BE2C (cell line): ENCODE measurements at regions not wholly inside any gene's neighbourhood (a gene's known extent, or its start where the extent isn't known, plus 50 kb on each side); places are given as distances from the start of the nearest gene placed in this dataset.

ENCODE experiments used
- DNase-seq: peaks from one replicate; pipeline ENCODE4 v3.0.0-alpha.2; 2020
- H3K27me3 ChIP-seq: fragments of 250-450 bp; sonication (Bioruptor Pico); 2 replicates; pipeline ENCODE4 v1.5.1; 2020; ENCODE audit warnings: mild to moderate bottlenecking
- H3K36me3 ChIP-seq: fragments of 250-450 bp; sonication (Bioruptor Pico); 2 replicates; pipeline ENCODE4 v1.5.1; 2020; ENCODE audit warnings: mild to moderate bottlenecking
- H3K4me1 ChIP-seq: fragments of 250-450 bp; sonication (Bioruptor Pico); 2 replicates; pipeline ENCODE4 v1.5.1; 2020
- H3K4me3 ChIP-seq: 2 replicates; pipeline ENCODE4 v1.5.1; 2011; ENCODE audit warnings: low read depth, low read length
- H3K9me3 ChIP-seq: fragments of 250-450 bp; sonication (Bioruptor Pico); 2 replicates; pipeline ENCODE4 v1.5.1; 2020
- TF ChIP-seq, protein P1 (sequence below): IDR thresholded peaks from 2 replicates; pipeline ENCODE4 v1.5.1; 2012; ENCODE audit warnings: mild to moderate bottlenecking, low read depth, low read length

- DNase-seq: no peak
- TF ChIP-seq, protein P1, sequence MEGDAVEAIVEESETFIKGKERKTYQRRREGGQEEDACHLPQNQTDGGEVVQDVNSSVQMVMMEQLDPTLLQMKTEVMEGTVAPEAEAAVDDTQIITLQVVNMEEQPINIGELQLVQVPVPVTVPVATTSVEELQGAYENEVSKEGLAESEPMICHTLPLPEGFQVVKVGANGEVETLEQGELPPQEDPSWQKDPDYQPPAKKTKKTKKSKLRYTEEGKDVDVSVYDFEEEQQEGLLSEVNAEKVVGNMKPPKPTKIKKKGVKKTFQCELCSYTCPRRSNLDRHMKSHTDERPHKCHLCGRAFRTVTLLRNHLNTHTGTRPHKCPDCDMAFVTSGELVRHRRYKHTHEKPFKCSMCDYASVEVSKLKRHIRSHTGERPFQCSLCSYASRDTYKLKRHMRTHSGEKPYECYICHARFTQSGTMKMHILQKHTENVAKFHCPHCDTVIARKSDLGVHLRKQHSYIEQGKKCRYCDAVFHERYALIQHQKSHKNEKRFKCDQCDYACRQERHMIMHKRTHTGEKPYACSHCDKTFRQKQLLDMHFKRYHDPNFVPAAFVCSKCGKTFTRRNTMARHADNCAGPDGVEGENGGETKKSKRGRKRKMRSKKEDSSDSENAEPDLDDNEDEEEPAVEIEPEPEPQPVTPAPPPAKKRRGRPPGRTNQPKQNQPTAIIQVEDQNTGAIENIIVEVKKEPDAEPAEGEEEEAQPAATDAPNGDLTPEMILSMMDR: no peak
- Histone ChIP-seq H3K9me3 (no peaks in the 10 kb centered on the region), H3K4me3 (no peak overlapping the region), H3K4me1 (no peaks in the 10 kb centered on the region), H3K27me3 (no peaks in the 10 kb centered on the region), H3K36me3 (no peaks in the 10 kb centered on the region)
These were observed 883.2 kb downstream of the SLC4A3 start for GRCh38 chr2:220510668-220511067.

GRCh38 chr2:220512419-220512818, 885.0 kb downstream of the SLC4A3 start:
- H3K9me3 ChIP-seq: no peaks in the 10 kb centered on the region
- TF ChIP-seq, protein P1: no peak
- H3K4me1 ChIP-seq: no peaks in the 10 kb centered on the region
- no peaks in the 10 kb centered on the region for H3K27me3 ChIP-seq
- no peak overlapping the region for H3K4me3 ChIP-seq
- DNase-seq: no peak
- H3K36me3 ChIP-seq: no peaks in the 10 kb centered on the region

DNA sequence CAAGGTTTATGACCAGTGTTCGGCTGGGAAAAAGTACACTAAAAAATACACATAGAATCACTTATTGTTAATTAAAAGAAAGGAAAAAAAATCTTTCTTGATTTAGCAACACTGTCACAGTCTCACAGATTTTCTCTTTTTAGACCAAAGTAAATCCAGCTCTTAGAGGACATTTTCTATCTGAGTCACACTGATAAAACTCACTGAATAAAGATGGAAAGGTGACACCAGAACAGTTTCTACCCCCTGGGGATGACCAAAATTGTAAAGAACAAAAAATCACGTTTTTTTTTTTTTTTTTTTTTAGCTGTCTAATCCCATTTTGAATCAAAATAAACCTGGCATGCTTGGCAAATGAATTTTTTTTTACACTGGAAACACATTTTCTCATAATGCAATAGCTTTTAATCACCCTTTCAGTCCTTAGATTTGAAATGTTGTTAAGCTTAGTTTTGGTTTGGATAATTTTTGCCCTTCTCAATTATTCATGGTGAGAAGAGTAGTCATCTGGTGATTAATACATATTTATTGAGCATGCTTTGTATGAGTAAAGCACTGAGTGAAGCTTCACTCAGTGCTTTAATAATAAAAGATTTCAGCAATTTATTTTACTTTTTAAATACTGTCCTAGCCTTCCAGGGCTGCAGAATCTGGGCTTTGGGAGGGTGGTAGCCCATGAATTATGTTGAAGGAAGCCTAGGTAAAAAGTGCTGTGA, 886.3 kb downstream of the SLC4A3 start:
- DNase-seq: no peak
- H3K36me3 ChIP-seq: no peaks in the 10 kb centered on the region
- H3K4me3 ChIP-seq: no peak overlapping the region
- H3K27me3 ChIP-seq: no peaks in the 10 kb centered on the region
- no peaks in the 10 kb centered on the region for H3K4me1 ChIP-seq
- TF ChIP-seq, protein P1: no peak
- H3K9me3 ChIP-seq: no peaks in the 10 kb centered on the region

GRCh38 chr2:220521551-220521950, 894.1 kb downstream of the SLC4A3 start:
- Histone ChIP-seq H3K4me3 (no peak overlapping the region), H3K27me3 (no peaks in the 10 kb centered on the region), H3K36me3 (no peaks in the 10 kb centered on the region), H3K9me3 (no peaks in the 10 kb centered on the region), H3K4me1 (no peaks in the 10 kb centered on the region)
- TF ChIP-seq, protein P1: no peak
- no peak for DNase-seq

DNA sequence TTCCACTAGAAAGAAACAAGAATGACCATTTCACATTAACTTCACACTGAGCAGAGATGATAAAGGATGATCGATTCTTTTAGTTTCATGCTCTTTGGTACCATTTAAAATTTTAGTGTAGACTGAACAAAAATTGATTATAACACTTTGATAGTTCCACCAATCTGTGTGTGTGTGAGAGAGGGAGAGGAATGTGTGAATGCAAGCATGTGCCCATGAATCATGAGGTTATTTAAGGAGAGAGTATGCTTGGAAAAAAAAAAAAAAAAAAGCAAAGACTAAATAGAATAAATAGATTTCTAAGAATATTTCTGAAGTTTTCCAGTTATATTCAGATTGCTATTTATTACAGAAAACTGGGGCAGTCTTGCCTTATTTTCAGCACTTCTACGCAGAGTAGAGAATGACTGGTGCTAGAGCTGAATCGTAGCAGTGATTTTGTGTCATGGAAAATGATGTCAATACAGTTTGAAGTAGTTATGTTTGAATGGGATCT, 900.8 kb downstream of the SLC4A3 start:
- TF ChIP-seq, protein P1: no peak

GRCh38 chr2:220531216-220531615, 903.8 kb downstream of the SLC4A3 start:
- Histone ChIP-seq H3K27me3 (no peaks in the 10 kb centered on the region), H3K4me1 (no peaks in the 10 kb centered on the region), H3K36me3 (no peaks in the 10 kb centered on the region), H3K4me3 (no peak overlapping the region), H3K9me3 (no peaks in the 10 kb centered on the region)
- no peak for DNase-seq
- TF ChIP-seq, protein P1: no peak

More for the DNA sequence above, 900.8 kb downstream of the SLC4A3 start:
- Histone ChIP-seq H3K27me3 (no peaks in the 10 kb centered on the region), H3K4me3 (no peak overlapping the region), H3K9me3 (no peaks in the 10 kb centered on the region), H3K36me3 (no peaks in the 10 kb centered on the region), H3K4me1 (no peaks in the 10 kb centered on the region)
- DNase-seq: no peak
